ENCODE measurements at regions not wholly inside any gene's neighbourhood (a gene's known extent, or its start where the extent isn't known, plus 50 kb on each side); places are given as distances from the start of the nearest gene placed in this dataset.

- TF ChIP-seq EZH2 (IDR thresholded peaks at IDR 0.05; ENCODE audit: low read length, unreplicated experiment) (no peak), EZH2phosphoT487 (IDR thresholded peaks at IDR 0.05; ENCODE audit: borderline replicate concordance, low read length) (no peak)
- TF ChIP-seq, protein P1, sequence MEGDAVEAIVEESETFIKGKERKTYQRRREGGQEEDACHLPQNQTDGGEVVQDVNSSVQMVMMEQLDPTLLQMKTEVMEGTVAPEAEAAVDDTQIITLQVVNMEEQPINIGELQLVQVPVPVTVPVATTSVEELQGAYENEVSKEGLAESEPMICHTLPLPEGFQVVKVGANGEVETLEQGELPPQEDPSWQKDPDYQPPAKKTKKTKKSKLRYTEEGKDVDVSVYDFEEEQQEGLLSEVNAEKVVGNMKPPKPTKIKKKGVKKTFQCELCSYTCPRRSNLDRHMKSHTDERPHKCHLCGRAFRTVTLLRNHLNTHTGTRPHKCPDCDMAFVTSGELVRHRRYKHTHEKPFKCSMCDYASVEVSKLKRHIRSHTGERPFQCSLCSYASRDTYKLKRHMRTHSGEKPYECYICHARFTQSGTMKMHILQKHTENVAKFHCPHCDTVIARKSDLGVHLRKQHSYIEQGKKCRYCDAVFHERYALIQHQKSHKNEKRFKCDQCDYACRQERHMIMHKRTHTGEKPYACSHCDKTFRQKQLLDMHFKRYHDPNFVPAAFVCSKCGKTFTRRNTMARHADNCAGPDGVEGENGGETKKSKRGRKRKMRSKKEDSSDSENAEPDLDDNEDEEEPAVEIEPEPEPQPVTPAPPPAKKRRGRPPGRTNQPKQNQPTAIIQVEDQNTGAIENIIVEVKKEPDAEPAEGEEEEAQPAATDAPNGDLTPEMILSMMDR (conservative IDR thresholded peaks at IDR 0.05; ENCODE audit: low read depth, low read length) = no peak
Observed at GRCh38 chr6:92132457-92132856, 1286.9 kb downstream of the EPHA7 start.

Data from PC-3 (cell line).